GM20431 (cell line): ENCODE measurements at regions not wholly inside any gene's neighbourhood (a gene's known extent, or its start where the extent isn't known, plus 50 kb on each side); places are given as distances from the start of the nearest gene placed in this dataset.
"Not testable (repeated sequence)": the region's sequence is repeated elsewhere in the genome, so short reads cannot be mapped to it uniquely, and the experiment has no call there.

ENCODE experiments used
- in situ Hi-C: fragments of 300-500 bp; cut with MseI, MboI; formaldehyde crosslinking; loops from one replicate; pipeline ENCODE4 v1.15.0; 2020; ENCODE audit warnings: low sequenced_read_pairs; ENCODE audit not compliant: unreplicated experiment

- in situ Hi-C loops, result no loop called here
Observed at GRCh38 chr22:44632541-44633396, 69.2 kb upstream of the PRR5 start.

- in situ Hi-C loops, result no loop called here
Observed at GRCh38 chr22:44630826-44631225, 71.2 kb upstream of the PRR5 start.

- in situ Hi-C loops, result loop anchor here (10.0 kb wide), 1 partner anchor 634 kb away; no protein-coding TSS in a partner anchor
Observed at GRCh38 chr22:44628835-44629234, 73.2 kb upstream of the PRR5 start.

GRCh38 chr22:44628273-44628672 is 73.7 kb upstream of the PRR5 start:
- in situ Hi-C loops, result loop anchor here (10.0 kb wide), 1 partner anchor 633 kb away; no protein-coding TSS in a partner anchor

- in situ Hi-C loops, result loop anchor here (10.0 kb wide), 1 partner anchor 633 kb away; no protein-coding TSS in a partner anchor
Observed at GRCh38 chr22:44627521-44628139, 74.4 kb upstream of the PRR5 start.

GRCh38 chr22:44625981-44626687 is 75.9 kb upstream of the PRR5 start:
- in situ Hi-C loops, result loop anchor here (10.0 kb wide), 1 partner anchor 631 kb away; no protein-coding TSS in a partner anchor

- in situ Hi-C loops, result loop anchor here (10.0 kb wide), 1 partner anchor 631 kb away; no protein-coding TSS in a partner anchor
Observed at GRCh38 chr22:44625421-44625760, 76.6 kb upstream of the PRR5 start.

GRCh38 chr22:44624689-44625420 is 77.1 kb upstream of the PRR5 start:
- in situ Hi-C loops, result loop anchor here (10.0 kb wide), 1 partner anchor 630 kb away; no protein-coding TSS in a partner anchor

GRCh38 chr22:44623771-44624510 is 78.1 kb upstream of the PRR5 start:
- in situ Hi-C loops, result loop anchor here (10.0 kb wide), 1 partner anchor 629 kb away; no protein-coding TSS in a partner anchor

GRCh38 chr22:44622679-44623078 is 79.3 kb upstream of the PRR5 start:
- in situ Hi-C loops, result loop anchor here (10.0 kb wide), 1 partner anchor 628 kb away; no protein-coding TSS in a partner anchor

- in situ Hi-C loops, result loop anchor here (10.0 kb wide), 1 partner anchor 627 kb away; no protein-coding TSS in a partner anchor
Observed at GRCh38 chr22:44622147-44622427, 79.9 kb upstream of the PRR5 start.

- in situ Hi-C loops, result loop anchor here (10.0 kb wide), 1 partner anchor 627 kb away; no protein-coding TSS in a partner anchor
Observed at GRCh38 chr22:44621401-44622146, 80.4 kb upstream of the PRR5 start.

- in situ Hi-C loops, result loop anchor here (10.0 kb wide), 1 partner anchor 626 kb away; no protein-coding TSS in a partner anchor
Observed at GRCh38 chr22:44620841-44621257, 81.2 kb upstream of the PRR5 start.

- in situ Hi-C loops, result loop anchor here (10.0 kb wide), 1 partner anchor 625 kb away; no protein-coding TSS in a partner anchor
Observed at GRCh38 chr22:44620129-44620840, 81.7 kb upstream of the PRR5 start.

GRCh38 chr22:44619560-44620128 is 82.4 kb upstream of the PRR5 start:
- in situ Hi-C loops, result loop anchor here (10.0 kb wide), 1 partner anchor 625 kb away; no protein-coding TSS in a partner anchor

- in situ Hi-C loops, result not testable (repeated sequence)
Observed at GRCh38 chr22:44618910-44619309, 83.1 kb upstream of the PRR5 start.

- in situ Hi-C loops, result no loop called here
Observed at GRCh38 chr22:44618400-44618799, 83.6 kb upstream of the PRR5 start.
